ENCODE measurements at regions not wholly inside any gene's neighbourhood (a gene's known extent, or its start where the extent isn't known, plus 50 kb on each side); places are given as distances from the start of the nearest gene placed in this dataset.

DNA sequence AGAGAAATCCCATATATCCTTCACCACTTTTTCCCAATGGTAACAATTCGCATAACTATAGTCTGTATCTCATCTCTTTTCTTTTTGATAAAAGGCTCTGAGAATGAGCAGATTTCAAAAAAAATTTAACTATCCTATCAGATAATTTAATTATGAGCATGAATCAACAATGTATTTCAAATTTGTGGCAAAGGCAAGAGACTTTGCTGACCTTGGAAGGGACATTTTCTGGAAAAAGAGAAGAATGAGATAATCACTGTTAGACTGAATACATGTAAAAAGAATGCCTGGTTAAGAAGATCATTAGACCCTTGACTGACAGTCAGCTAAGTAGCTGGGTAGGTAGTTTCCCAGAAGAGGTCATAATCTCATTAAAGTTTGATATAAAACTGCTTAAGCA is 428.4 kb upstream of the XYLT1 start (continued):
- TF ChIP-seq, protein P1, sequence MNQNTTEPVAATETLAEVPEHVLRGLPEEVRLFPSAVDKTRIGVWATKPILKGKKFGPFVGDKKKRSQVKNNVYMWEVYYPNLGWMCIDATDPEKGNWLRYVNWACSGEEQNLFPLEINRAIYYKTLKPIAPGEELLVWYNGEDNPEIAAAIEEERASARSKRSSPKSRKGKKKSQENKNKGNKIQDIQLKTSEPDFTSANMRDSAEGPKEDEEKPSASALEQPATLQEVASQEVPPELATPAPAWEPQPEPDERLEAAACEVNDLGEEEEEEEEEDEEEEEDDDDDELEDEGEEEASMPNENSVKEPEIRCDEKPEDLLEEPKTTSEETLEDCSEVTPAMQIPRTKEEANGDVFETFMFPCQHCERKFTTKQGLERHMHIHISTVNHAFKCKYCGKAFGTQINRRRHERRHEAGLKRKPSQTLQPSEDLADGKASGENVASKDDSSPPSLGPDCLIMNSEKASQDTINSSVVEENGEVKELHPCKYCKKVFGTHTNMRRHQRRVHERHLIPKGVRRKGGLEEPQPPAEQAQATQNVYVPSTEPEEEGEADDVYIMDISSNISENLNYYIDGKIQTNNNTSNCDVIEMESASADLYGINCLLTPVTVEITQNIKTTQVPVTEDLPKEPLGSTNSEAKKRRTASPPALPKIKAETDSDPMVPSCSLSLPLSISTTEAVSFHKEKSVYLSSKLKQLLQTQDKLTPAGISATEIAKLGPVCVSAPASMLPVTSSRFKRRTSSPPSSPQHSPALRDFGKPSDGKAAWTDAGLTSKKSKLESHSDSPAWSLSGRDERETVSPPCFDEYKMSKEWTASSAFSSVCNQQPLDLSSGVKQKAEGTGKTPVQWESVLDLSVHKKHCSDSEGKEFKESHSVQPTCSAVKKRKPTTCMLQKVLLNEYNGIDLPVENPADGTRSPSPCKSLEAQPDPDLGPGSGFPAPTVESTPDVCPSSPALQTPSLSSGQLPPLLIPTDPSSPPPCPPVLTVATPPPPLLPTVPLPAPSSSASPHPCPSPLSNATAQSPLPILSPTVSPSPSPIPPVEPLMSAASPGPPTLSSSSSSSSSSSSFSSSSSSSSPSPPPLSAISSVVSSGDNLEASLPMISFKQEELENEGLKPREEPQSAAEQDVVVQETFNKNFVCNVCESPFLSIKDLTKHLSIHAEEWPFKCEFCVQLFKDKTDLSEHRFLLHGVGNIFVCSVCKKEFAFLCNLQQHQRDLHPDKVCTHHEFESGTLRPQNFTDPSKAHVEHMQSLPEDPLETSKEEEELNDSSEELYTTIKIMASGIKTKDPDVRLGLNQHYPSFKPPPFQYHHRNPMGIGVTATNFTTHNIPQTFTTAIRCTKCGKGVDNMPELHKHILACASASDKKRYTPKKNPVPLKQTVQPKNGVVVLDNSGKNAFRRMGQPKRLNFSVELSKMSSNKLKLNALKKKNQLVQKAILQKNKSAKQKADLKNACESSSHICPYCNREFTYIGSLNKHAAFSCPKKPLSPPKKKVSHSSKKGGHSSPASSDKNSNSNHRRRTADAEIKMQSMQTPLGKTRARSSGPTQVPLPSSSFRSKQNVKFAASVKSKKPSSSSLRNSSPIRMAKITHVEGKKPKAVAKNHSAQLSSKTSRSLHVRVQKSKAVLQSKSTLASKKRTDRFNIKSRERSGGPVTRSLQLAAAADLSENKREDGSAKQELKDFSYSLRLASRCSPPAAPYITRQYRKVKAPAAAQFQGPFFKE (tag by site-specific recombination; IDR thresholded peaks at IDR 0.05; ENCODE audit: borderline replicate concordance) = no peak

- Histone ChIP-seq H3K36me3 (ENCODE audit: control insufficient read depth in 2 of 2, insufficient read depth in 1 of 2, low read length in 2 of 2) (no peaks in the 10 kb centered on the region), H3K9me3 (ENCODE audit: control insufficient read depth, insufficient read depth, low read depth, low read length) (no peaks in the 10 kb centered on the region), H3K4me3 (ENCODE audit: low read depth, low read length) (no peak overlapping the region), H3K27ac (ENCODE audit: extremely low read depth, low read depth, low read length) (no peak overlapping the region), H3K4me1 (ENCODE audit: control insufficient read depth, insufficient read depth, low read length) (no peaks in the 10 kb centered on the region)
- POLR2A ChIA-PET = no interaction called here
- CTCF ChIA-PET = no interaction called here
- TF ChIP-seq ZNF571 (tag by site-specific recombination; IDR thresholded peaks at IDR 0.05) (no peak), ZNF670 (tag by site-specific recombination; IDR thresholded peaks at IDR 0.05; ENCODE audit: low read depth) (no peak), ZNF76 (tag by site-specific recombination; IDR thresholded peaks at IDR 0.05; ENCODE audit: borderline replicate concordance, low read depth) (no peak), ZNF214 (tag by site-specific recombination; IDR thresholded peaks at IDR 0.05; ENCODE audit: borderline replicate concordance) (no peak), ZNF350 (tag by site-specific recombination; IDR thresholded peaks at IDR 0.05) (no peak), ZFP37 (tag by site-specific recombination; IDR thresholded peaks at IDR 0.05) (no peak), ZNF561 (tag by site-specific recombination; IDR thresholded peaks at IDR 0.05; ENCODE audit: borderline replicate concordance) (no peak)
Measured at GRCh38 chr16:17887963-17888362, 417.2 kb upstream of the XYLT1 start.

- no peaks in the 10 kb centered on the region for H3K4me1 ChIP-seq (ENCODE audit: control insufficient read depth, insufficient read depth, low read length)
- ChIA-PET POLR2A (no interaction called here), CTCF (interaction anchor here (0.6 kb wide), 1 partner anchor 971 kb away, joined by 3 read pairs; no protein-coding TSS in a partner anchor)
- H3K27ac ChIP-seq (ENCODE audit: extremely low read depth, low read depth, low read length) = no peak overlapping the region
- no peaks in the 10 kb centered on the region for H3K36me3 ChIP-seq (ENCODE audit: control insufficient read depth in 2 of 2, insufficient read depth in 1 of 2, low read length in 2 of 2)
- no peaks in the 10 kb centered on the region for H3K9me3 ChIP-seq (ENCODE audit: control insufficient read depth, insufficient read depth, low read depth, low read length)
- no peak overlapping the region for H3K4me3 ChIP-seq (ENCODE audit: low read depth, low read length)
- TF ChIP-seq PRDM1 (tag by site-specific recombination; IDR thresholded peaks at IDR 0.05) (no peak), ZNF133 (tag by site-specific recombination; IDR thresholded peaks at IDR 0.05) (no peak), ZNF335 (tag by site-specific recombination; conservative IDR thresholded peaks at IDR 0.05) (no peak), ZNF777 (tag by site-specific recombination; IDR thresholded peaks at IDR 0.05; ENCODE audit: borderline replicate concordance) (no peak)
- TF ChIP-seq, protein P2, sequence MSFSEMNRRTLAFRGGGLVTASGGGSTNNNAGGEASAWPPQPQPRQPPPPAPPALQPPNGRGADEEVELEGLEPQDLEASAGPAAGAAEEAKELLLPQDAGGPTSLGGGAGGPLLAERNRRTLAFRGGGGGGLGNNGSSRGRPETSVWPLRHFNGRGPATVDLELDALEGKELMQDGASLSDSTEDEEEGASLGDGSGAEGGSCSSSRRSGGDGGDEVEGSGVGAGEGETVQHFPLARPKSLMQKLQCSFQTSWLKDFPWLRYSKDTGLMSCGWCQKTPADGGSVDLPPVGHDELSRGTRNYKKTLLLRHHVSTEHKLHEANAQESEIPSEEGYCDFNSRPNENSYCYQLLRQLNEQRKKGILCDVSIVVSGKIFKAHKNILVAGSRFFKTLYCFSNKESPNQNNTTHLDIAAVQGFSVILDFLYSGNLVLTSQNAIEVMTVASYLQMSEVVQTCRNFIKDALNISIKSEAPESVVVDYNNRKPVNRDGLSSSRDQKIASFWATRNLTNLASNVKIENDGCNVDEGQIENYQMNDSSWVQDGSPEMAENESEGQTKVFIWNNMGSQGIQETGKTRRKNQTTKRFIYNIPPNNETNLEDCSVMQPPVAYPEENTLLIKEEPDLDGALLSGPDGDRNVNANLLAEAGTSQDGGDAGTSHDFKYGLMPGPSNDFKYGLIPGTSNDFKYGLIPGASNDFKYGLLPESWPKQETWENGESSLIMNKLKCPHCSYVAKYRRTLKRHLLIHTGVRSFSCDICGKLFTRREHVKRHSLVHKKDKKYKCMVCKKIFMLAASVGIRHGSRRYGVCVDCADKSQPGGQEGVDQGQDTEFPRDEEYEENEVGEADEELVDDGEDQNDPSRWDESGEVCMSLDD (tag by site-specific recombination; IDR thresholded peaks at IDR 0.05) = no peak
- TF ChIP-seq, protein P3, sequence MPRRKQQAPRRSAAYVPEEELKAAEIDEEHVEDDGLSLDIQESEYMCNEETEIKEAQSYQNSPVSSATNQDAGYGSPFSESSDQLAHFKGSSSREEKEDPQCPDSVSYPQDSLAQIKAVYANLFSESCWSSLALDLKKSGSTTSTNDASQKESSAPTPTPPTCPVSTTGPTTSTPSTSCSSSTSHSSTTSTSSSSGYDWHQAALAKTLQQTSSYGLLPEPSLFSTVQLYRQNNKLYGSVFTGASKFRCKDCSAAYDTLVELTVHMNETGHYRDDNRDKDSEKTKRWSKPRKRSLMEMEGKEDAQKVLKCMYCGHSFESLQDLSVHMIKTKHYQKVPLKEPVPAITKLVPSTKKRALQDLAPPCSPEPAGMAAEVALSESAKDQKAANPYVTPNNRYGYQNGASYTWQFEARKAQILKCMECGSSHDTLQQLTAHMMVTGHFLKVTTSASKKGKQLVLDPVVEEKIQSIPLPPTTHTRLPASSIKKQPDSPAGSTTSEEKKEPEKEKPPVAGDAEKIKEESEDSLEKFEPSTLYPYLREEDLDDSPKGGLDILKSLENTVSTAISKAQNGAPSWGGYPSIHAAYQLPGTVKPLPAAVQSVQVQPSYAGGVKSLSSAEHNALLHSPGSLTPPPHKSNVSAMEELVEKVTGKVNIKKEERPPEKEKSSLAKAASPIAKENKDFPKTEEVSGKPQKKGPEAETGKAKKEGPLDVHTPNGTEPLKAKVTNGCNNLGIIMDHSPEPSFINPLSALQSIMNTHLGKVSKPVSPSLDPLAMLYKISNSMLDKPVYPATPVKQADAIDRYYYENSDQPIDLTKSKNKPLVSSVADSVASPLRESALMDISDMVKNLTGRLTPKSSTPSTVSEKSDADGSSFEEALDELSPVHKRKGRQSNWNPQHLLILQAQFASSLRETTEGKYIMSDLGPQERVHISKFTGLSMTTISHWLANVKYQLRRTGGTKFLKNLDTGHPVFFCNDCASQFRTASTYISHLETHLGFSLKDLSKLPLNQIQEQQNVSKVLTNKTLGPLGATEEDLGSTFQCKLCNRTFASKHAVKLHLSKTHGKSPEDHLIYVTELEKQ (tag by site-specific recombination; IDR thresholded peaks at IDR 0.05; ENCODE audit: borderline replicate concordance) = no peak
Measured at GRCh38 chr16:17885659-17886207, 415.0 kb upstream of the XYLT1 start.
